HG03064 (cell line): ENCODE measurements at regions not wholly inside any gene's neighbourhood (a gene's known extent, or its start where the extent isn't known, plus 50 kb on each side); places are given as distances from the start of the nearest gene placed in this dataset.
"Not testable (repeated sequence)": the region's sequence is repeated elsewhere in the genome, so short reads cannot be mapped to it uniquely, and the experiment has no call there.

Experiments used
- ATAC-seq: cut with Tn5 transposase; IDR thresholded peaks from one replicate; pipeline ENCODE4 v1.9.1; 2021; ENCODE audit warnings: low read depth; ENCODE audit not compliant: unreplicated experiment

- no peak for ATAC-seq
Observed at GRCh38 chr20:40291493-40292135, 397.4 kb downstream of the MAFB start.

GRCh38 chr20:40287683-40288082 is 401.4 kb downstream of the MAFB start:
- no peak for ATAC-seq

- ATAC-seq = no peak
Observed at GRCh38 chr20:40286975-40287531, 402.0 kb downstream of the MAFB start.

DNA sequence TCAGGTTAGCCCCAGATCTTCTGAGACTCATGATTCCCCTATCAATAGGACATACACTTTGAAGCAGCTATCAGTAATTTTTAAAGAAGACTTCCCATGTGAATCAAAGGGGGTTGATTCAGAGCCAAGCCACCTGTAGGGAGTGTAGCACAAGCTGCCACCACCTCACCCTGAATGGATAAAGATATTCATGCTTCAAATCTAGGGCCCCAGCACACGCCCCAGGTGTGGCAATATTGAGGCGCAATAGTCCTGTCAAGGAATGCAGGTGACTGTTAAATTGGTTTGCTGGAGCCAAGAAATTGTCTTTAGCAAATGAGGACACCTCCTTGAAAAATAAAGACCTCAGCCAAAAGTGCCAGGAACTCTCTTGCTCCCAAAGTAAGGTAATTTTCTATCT is 404.4 kb downstream of the MAFB start:
- no peak for ATAC-seq

- ATAC-seq = no peak
Observed at GRCh38 chr20:40283689-40284088, 405.3 kb downstream of the MAFB start.

DNA sequence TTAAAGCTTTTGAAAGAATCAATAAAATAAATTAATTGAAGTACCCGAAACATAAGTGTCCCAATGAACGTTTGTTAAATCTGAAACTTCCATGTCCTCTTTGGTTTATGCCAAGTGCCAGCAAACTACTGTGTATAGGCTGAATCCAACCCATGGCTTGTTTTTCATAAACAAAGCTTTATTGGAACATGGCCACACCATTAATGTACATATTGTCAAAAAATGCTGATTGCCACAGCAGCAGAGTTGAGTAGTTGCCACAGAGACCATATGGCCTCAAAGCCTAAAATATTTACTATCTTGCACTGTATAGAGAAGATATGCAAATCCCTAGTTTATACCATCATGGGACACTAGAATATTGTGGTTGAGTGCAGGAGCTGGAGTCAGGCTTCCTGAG is 406.1 kb downstream of the MAFB start:
- ATAC-seq = no peak

DNA sequence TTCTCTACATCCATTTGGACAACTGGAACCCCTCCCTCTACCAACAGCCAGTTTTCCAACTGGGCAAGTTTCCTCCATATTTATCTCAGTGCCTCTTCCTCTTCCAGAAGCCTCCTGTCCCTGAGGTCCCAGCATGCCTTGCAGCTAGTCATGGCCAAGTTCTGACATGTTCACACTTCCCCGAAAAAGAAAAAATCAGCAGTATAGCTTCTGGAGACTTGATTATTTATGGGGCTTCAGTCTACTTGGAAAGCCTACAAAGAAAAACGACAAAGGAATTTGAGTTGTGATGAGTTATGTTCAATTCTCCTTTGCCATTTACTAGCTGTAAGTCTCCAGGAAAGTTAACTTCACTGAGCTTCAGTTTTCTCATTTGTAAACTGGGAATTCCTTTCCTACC is 406.5 kb downstream of the MAFB start:
- ATAC-seq = no peak

- ATAC-seq = no peak
Observed at GRCh38 chr20:40280616-40281015, 408.4 kb downstream of the MAFB start.

- ATAC-seq = no peak
Observed at GRCh38 chr20:40279390-40279789, 409.6 kb downstream of the MAFB start.

DNA sequence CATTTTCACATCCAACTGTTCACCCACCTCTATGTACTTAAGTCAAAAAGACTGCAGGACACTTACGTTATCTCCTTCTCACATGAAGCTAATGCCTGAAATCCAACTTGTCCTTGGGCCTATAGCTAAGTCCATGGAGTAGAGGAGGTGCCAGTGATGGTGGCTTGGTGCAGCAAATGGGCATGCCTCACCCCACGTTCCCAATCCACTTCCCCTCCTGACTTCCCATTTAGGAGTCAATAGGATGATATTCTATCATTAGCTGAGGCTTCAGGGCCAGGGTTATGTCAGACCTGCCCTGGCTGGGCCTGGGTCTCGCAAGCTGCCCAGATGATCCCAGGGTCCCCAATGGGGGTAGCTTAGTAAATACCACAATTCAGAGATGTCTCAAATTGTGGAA is 410.4 kb downstream of the MAFB start:
- ATAC-seq = no peak

- ATAC-seq = no peak
Observed at GRCh38 chr20:40276301-40276700, 412.7 kb downstream of the MAFB start.

DNA sequence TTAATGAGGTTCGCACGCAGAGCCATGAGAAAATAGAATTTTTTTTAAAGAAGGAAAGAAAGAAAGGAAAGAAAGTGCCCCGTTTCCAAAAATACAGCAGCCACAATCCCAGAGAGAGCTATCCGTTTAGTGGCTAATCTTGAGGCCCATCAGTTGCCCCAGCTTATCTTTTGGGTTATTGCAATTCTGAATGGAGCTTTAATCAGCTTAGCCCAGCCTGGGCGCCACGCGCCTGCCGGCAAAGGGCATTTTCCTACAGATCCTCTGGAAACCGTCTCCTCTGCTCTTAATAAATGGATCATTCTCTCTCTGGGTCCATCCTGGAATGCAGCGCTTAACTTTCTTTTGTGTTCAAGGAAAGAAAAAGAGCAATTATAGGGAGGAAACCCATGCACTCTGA is 413.3 kb downstream of the MAFB start:
- ATAC-seq = no peak

- no peak for ATAC-seq
Observed at GRCh38 chr20:40274912-40275533, 414.0 kb downstream of the MAFB start.

GRCh38 chr20:40269274-40269673 is 419.8 kb downstream of the MAFB start:
- not testable (repeated sequence) for ATAC-seq

- ATAC-seq = no peak
Observed at GRCh38 chr20:40268321-40269075, 420.5 kb downstream of the MAFB start.

- ATAC-seq = no peak
Observed at GRCh38 chr20:40265825-40266533, 423.1 kb downstream of the MAFB start.

- no peak for ATAC-seq
Observed at GRCh38 chr20:40262219-40262618, 426.8 kb downstream of the MAFB start.

DNA sequence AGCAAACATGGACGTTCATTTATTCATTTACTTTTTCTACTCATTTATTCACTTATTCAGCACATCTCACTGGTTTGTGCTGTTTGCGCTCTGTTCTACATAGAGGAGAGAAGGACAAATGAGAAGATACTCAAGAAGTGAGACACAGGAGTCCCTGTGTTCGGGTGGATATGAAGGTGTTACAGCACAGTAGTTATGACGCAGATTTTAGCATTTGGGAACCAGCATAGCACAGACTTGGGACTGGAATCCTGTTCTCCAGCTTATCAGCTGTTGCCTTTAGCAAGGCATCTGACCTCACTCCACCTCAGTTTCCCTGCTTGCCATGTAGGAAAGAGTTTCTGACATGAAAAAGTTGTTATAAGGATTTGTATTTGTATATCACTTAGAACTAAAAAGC is 430.1 kb downstream of the MAFB start:
- no peak for ATAC-seq

DNA sequence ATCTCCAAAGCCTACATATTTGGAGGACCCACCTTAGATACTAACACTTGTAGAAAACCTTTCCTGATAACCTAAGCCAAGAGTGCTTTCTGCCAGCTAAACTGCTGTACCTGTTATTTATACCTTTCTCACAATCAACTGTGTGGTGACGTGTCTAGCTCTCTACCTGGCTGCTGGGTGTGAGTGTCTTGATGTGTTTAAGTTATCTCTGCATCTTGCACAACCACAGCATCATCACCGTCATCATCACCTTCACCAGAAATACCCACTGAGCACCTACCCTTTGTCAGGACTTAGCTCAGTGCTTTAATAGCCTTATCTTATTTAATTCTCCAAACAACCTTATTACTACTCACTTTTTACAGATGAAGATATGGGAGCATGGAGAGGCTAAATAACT is 431.3 kb downstream of the MAFB start:
- ATAC-seq = no peak

DNA sequence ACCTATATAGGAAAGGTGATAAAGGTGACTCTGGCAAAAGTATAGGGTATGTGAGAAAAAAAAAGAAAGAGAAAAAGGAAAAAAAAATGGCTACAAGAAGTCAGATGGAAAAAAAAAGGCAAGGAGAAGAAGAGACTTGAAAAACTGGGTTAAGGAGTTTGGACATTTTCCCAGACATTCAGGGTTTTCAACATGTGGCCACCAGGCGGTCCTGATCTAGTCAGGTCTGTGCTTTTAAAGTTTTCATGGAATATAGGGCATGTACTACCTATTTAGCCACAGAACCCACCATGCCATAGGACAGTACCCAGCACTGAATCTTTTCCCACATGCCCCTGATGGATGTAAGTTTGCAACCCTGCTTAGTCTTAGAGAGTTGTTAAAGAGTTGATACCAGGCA is 433.7 kb downstream of the MAFB start:
- ATAC-seq = no peak
